AG04449 (cell line): ENCODE measurements at regions not wholly inside any gene's neighbourhood (a gene's known extent, or its start where the extent isn't known, plus 50 kb on each side); places are given as distances from the start of the nearest gene placed in this dataset.
A peak's percentile ranks its signal among the peaks of the same experiment; 100 is the strongest.

ENCODE experiments used
- CTCF ChIA-PET: fragments of 350-600 bp; formaldehyde crosslinking; extraction: SDS; loops from one replicate; lab custom pipeline; 2021; ENCODE audit warnings: antibody characterized with exemption; lab: Yijun Ruan, JAX
- POLR2A ChIA-PET: fragments of 400-600, 350-600 bp; formaldehyde crosslinking; extraction: SDS; loops from one replicate; lab custom pipeline; 2020; ENCODE audit warnings: antibody characterized with exemption, inconsistent platforms; lab: Yijun Ruan, JAX
- DNase-seq: peaks from one replicate; pipeline ENCODE4 v3.0.0-alpha.2; 2010; ENCODE audit warnings: low read depth, low spot score
- H3K4me3 ChIP-seq: 2 replicates; pipeline ENCODE4 v1.5.1; 2011; ENCODE audit warnings: low read depth, mild to moderate bottlenecking, control low read depth, low read length
- CTCF ChIP-seq: IDR thresholded peaks from one replicate; pipeline ENCODE4 v1.5.1; 2011; ENCODE audit warnings: mild to moderate bottlenecking, moderate library complexity, low read length, control low read depth, inconsistent platforms; ENCODE audit not compliant: insufficient read depth; ENCODE audit errors: missing control alignments

GRCh38 chr5:74544811-74545210 lies 95.7 kb downstream of the ENC1 start:
- no peak for TF ChIP-seq CTCF
- no peak for DNase-seq
- H3K4me3 ChIP-seq: no peak overlapping the region
- ChIA-PET CTCF (interaction anchor here (1.0 to 1.4 kb wide), 2 partner anchors 28 to 29 kb away, joined by 3 read pairs; no protein-coding TSS in a partner anchor), POLR2A (interaction anchor here (1.4 kb wide), 1 partner anchor 31 kb away, joined by 3 read pairs; no protein-coding TSS in a partner anchor)

GRCh38 chr5:74543162-74543995 lies 97.1 kb downstream of the ENC1 start:
- DNase-seq: peak; percentile 79
- no peak for TF ChIP-seq CTCF
- ChIA-PET CTCF (interaction anchor here (1.4 kb wide), 1 partner anchor 30 kb away, joined by 3 read pairs; no protein-coding TSS in a partner anchor), POLR2A (interaction anchor here (0.6 to 1.5 kb wide), 7 partner anchors 25 to 503 kb away, joined by 3 to 30 read pairs (median 4); partner anchors contain the start of gene ENC1)
- H3K4me3 ChIP-seq: peak overlapping the region; percentile 32

GRCh38 chr5:74542482-74542881 lies 98.0 kb downstream of the ENC1 start:
- POLR2A ChIA-PET: interaction anchor here (0.8 to 1.5 kb wide), 4 partner anchors 24 to 98 kb away, joined by 4 to 30 read pairs (median 6); partner anchors contain the start of gene ENC1
- CTCF ChIA-PET: no interaction called here
- no peak for DNase-seq
- no peak for TF ChIP-seq CTCF
- no peak overlapping the region for H3K4me3 ChIP-seq

GRCh38 chr5:74541381-74541781 lies 99.1 kb downstream of the ENC1 start:
- ChIA-PET POLR2A (interaction anchor here (0.7 kb wide), 1 partner anchor 367 kb away, joined by 3 read pairs; no protein-coding TSS in a partner anchor), CTCF (no interaction called here)
- H3K4me3 ChIP-seq: no peak overlapping the region
- no peak for DNase-seq
- no peak for TF ChIP-seq CTCF

GRCh38 chr5:74540622-74541021 lies 99.9 kb downstream of the ENC1 start:
- POLR2A ChIA-PET: no interaction called here
- CTCF ChIA-PET: no interaction called here
- H3K4me3 ChIP-seq: no peak overlapping the region
- TF ChIP-seq CTCF: no peak
- DNase-seq: no peak

GRCh38 chr5:74539986-74540385 lies 100.5 kb downstream of the ENC1 start:
- no peak overlapping the region for H3K4me3 ChIP-seq
- TF ChIP-seq CTCF: no peak
- no peak for DNase-seq
- POLR2A ChIA-PET: no interaction called here
- CTCF ChIA-PET: no interaction called here
